ENCODE measurements at regions not wholly inside any gene's neighbourhood (a gene's known extent, or its start where the extent isn't known, plus 50 kb on each side); places are given as distances from the start of the nearest gene placed in this dataset.
A peak's percentile ranks its signal among the peaks of the same experiment; 100 is the strongest.

GRCh38 chr13:65629926-65630325 is 1600.2 kb downstream of the PCDH9 start:
- no peaks in the 10 kb centered on the region for H3K9me3 ChIP-seq (ENCODE audit: control insufficient read depth, insufficient read depth, low read length)
- H3K4me3 ChIP-seq (ENCODE audit: low read depth, low read length): no peak overlapping the region
- no peaks in the 10 kb centered on the region for H3K27me3 ChIP-seq (ENCODE audit: control insufficient read depth, insufficient read depth, low read length)
- ChIA-PET POLR2A (no interaction called here), CTCF (interaction anchor here (2.1 kb wide), 1 partner anchor 8 kb away, joined by 7 read pairs; no protein-coding TSS in a partner anchor)
- H3K27ac ChIP-seq (ENCODE audit: low read depth, low read length): no peak overlapping the region
- no peak for DNase-seq (ENCODE audit: low read depth, low spot score)
- no peak for TF ChIP-seq CTCF (IDR thresholded peaks at IDR 0.05; ENCODE audit: low read depth, low read length)

- CTCF ChIA-PET: no interaction called here
- Histone ChIP-seq H3K27me3 (ENCODE audit: control insufficient read depth, insufficient read depth, low read length) (no peaks in the 10 kb centered on the region), H3K9me3 (ENCODE audit: control insufficient read depth, insufficient read depth, low read length) (no peaks in the 10 kb centered on the region), H3K4me3 (ENCODE audit: low read depth, low read length) (no peak overlapping the region), H3K27ac (ENCODE audit: low read depth, low read length) (no peak overlapping the region)
- DNase-seq (ENCODE audit: low read depth, low spot score): no peak
- POLR2A ChIA-PET: no interaction called here
- TF ChIP-seq CTCF (IDR thresholded peaks at IDR 0.05; ENCODE audit: low read depth, low read length): no peak
Observed at GRCh38 chr13:65623148-65623547, 1607.0 kb downstream of the PCDH9 start.

- ChIA-PET POLR2A (no interaction called here), CTCF (no interaction called here)
- no peak for DNase-seq (ENCODE audit: low read depth, low spot score)
- Histone ChIP-seq H3K27ac (ENCODE audit: low read depth, low read length) (no peak overlapping the region), H3K9me3 (ENCODE audit: control insufficient read depth, insufficient read depth, low read length) (no peaks in the 10 kb centered on the region), H3K27me3 (ENCODE audit: control insufficient read depth, insufficient read depth, low read length) (no peaks in the 10 kb centered on the region), H3K4me3 (ENCODE audit: low read depth, low read length) (no peak overlapping the region)
- TF ChIP-seq CTCF (IDR thresholded peaks at IDR 0.05; ENCODE audit: low read depth, low read length): no peak
Observed at GRCh38 chr13:65615506-65615905, 1614.6 kb downstream of the PCDH9 start.

GRCh38 chr13:65613004-65613403 is 1617.1 kb downstream of the PCDH9 start:
- no peak overlapping the region for H3K4me3 ChIP-seq (ENCODE audit: low read depth, low read length)
- no peaks in the 10 kb centered on the region for H3K9me3 ChIP-seq (ENCODE audit: control insufficient read depth, insufficient read depth, low read length)
- no peaks in the 10 kb centered on the region for H3K27me3 ChIP-seq (ENCODE audit: control insufficient read depth, insufficient read depth, low read length)
- TF ChIP-seq CTCF (IDR thresholded peaks at IDR 0.05; ENCODE audit: low read depth, low read length): 0 out of 2 replicates have a peak, but pooled peaks have one; percentile 10
- ChIA-PET POLR2A (no interaction called here), CTCF (interaction anchor here (0.8 to 1.0 kb wide), 2 partner anchors 12 to 19 kb away, joined by 3 read pairs; no protein-coding TSS in a partner anchor)
- no peak for DNase-seq (ENCODE audit: low read depth, low spot score)
- H3K27ac ChIP-seq (ENCODE audit: low read depth, low read length): no peak overlapping the region

- no peak for TF ChIP-seq CTCF (IDR thresholded peaks at IDR 0.05; ENCODE audit: low read depth, low read length)
- ChIA-PET POLR2A (no interaction called here), CTCF (no interaction called here)
- Histone ChIP-seq H3K4me3 (ENCODE audit: low read depth, low read length) (no peak overlapping the region), H3K27me3 (ENCODE audit: control insufficient read depth, insufficient read depth, low read length) (no peaks in the 10 kb centered on the region), H3K9me3 (ENCODE audit: control insufficient read depth, insufficient read depth, low read length) (no peaks in the 10 kb centered on the region), H3K27ac (ENCODE audit: low read depth, low read length) (no peak overlapping the region)
- DNase-seq (ENCODE audit: low read depth, low spot score): no peak
Observed at GRCh38 chr13:65609350-65609749, 1620.8 kb downstream of the PCDH9 start.

Data from AG04450 (cell line).